ENCODE measurements at regions not wholly inside any gene's neighbourhood (a gene's known extent, or its start where the extent isn't known, plus 50 kb on each side); places are given as distances from the start of the nearest gene placed in this dataset.

DNA sequence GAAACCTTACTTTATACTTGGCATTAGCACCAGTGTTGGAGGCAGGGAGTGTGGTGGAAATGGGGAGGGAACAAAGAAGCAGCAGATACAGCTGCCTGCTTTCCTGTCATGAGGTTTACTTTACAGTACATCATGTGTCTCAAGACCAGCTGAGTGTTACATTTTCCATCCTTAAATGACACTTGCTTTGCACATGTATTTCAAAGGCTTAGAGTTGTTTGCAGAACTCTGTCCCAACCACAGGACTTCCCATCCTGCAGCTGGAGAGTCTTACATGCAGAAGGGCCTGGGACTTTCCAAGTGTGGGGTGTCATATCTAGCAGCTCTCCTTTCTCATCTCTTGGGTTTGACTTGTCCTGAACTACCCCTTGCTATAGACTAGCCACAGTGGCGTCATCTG lies 395.9 kb downstream of the DHX35 start:
- H3K9me3 ChIP-seq (ENCODE audit: control insufficient read depth, insufficient read depth, low read length), result no peaks in the 10 kb centered on the region
- CTCF ChIA-PET, result no interaction called here
- DNase-seq (ENCODE audit: low read depth, low spot score), result no peak
- TF ChIP-seq, protein P1, sequence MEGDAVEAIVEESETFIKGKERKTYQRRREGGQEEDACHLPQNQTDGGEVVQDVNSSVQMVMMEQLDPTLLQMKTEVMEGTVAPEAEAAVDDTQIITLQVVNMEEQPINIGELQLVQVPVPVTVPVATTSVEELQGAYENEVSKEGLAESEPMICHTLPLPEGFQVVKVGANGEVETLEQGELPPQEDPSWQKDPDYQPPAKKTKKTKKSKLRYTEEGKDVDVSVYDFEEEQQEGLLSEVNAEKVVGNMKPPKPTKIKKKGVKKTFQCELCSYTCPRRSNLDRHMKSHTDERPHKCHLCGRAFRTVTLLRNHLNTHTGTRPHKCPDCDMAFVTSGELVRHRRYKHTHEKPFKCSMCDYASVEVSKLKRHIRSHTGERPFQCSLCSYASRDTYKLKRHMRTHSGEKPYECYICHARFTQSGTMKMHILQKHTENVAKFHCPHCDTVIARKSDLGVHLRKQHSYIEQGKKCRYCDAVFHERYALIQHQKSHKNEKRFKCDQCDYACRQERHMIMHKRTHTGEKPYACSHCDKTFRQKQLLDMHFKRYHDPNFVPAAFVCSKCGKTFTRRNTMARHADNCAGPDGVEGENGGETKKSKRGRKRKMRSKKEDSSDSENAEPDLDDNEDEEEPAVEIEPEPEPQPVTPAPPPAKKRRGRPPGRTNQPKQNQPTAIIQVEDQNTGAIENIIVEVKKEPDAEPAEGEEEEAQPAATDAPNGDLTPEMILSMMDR (IDR thresholded peaks at IDR 0.05; ENCODE audit: low read depth, low read length), result no peak
- POLR2A ChIA-PET, result no interaction called here
- H3K4me3 ChIP-seq (ENCODE audit: low read depth, low read length), result no peak overlapping the region
- no peak overlapping the region for H3K27ac ChIP-seq (ENCODE audit: low read depth, low read length)
- no peaks in the 10 kb centered on the region for H3K27me3 ChIP-seq (ENCODE audit: control insufficient read depth, insufficient read depth, low read length)

- TF ChIP-seq, protein P1 (IDR thresholded peaks at IDR 0.05; ENCODE audit: low read depth, low read length), result no peak
- no peak for DNase-seq (ENCODE audit: low read depth, low spot score)
- Histone ChIP-seq H3K4me3 (ENCODE audit: low read depth, low read length) (no peak overlapping the region), H3K9me3 (ENCODE audit: control insufficient read depth, insufficient read depth, low read length) (no peaks in the 10 kb centered on the region), H3K27me3 (ENCODE audit: control insufficient read depth, insufficient read depth, low read length) (no peaks in the 10 kb centered on the region), H3K27ac (ENCODE audit: low read depth, low read length) (no peak overlapping the region)
- ChIA-PET POLR2A (no interaction called here), CTCF (no interaction called here)
Observed at GRCh38 chr20:39356908-39357307, 394.8 kb downstream of the DHX35 start.

- Histone ChIP-seq H3K9me3 (ENCODE audit: control insufficient read depth, insufficient read depth, low read length) (peaks cover 7% of the 10 kb centered on the region), H3K27ac (ENCODE audit: low read depth, low read length) (no peak overlapping the region), H3K27me3 (ENCODE audit: control insufficient read depth, insufficient read depth, low read length) (no peaks in the 10 kb centered on the region), H3K4me3 (ENCODE audit: low read depth, low read length) (no peak overlapping the region)
- TF ChIP-seq, protein P1 (IDR thresholded peaks at IDR 0.05; ENCODE audit: low read depth, low read length), result no peak
- ChIA-PET POLR2A (no interaction called here), CTCF (no interaction called here)
- no peak for DNase-seq (ENCODE audit: low read depth, low spot score)
Observed at GRCh38 chr20:39349240-39349639, 387.1 kb downstream of the DHX35 start.

DNA sequence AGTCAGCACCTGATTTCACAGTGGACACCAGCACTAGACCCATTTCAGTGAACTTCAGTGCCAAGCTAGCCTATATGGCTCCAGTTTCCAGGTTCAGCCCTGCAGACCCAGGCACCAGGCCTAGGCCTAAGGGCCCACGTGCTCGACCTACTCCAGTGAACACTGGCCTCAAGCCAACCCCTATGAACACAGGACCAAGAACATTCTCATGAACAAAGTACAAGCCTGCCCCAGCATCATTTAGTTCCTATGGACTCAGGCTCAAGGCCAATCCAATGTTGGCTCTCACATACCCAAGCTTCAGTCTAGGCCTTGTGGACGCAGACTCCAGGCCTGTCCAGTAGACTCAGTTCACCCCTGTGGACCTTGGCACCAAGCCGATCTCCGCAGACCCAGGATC lies 385.5 kb downstream of the DHX35 start:
- no peak overlapping the region for H3K27ac ChIP-seq (ENCODE audit: low read depth, low read length)
- POLR2A ChIA-PET, result no interaction called here

GRCh38 chr20:39342463-39342862 lies 380.3 kb downstream of the DHX35 start:
- TF ChIP-seq, protein P1 (IDR thresholded peaks at IDR 0.05; ENCODE audit: low read depth, low read length), result no peak
- peaks cover under 1% of the 10 kb centered on the region; the same call in 1 of the 2 replicates for H3K9me3 ChIP-seq (ENCODE audit: control insufficient read depth, insufficient read depth, low read length)
- ChIA-PET CTCF (no interaction called here), POLR2A (no interaction called here)
- H3K4me3 ChIP-seq (ENCODE audit: low read depth, low read length), result no peak overlapping the region
- H3K27ac ChIP-seq (ENCODE audit: low read depth, low read length), result no peak overlapping the region
- H3K27me3 ChIP-seq (ENCODE audit: control insufficient read depth, insufficient read depth, low read length), result no peaks in the 10 kb centered on the region
- no peak for DNase-seq (ENCODE audit: low read depth, low spot score)

More for the DNA sequence above, 385.5 kb downstream of the DHX35 start:
- DNase-seq (ENCODE audit: low read depth, low spot score), result no peak
- no peaks in the 10 kb centered on the region for H3K27me3 ChIP-seq (ENCODE audit: control insufficient read depth, insufficient read depth, low read length)
- H3K4me3 ChIP-seq (ENCODE audit: low read depth, low read length), result no peak overlapping the region
- TF ChIP-seq, protein P1 (IDR thresholded peaks at IDR 0.05; ENCODE audit: low read depth, low read length), result no peak
- CTCF ChIA-PET, result no interaction called here
- H3K9me3 ChIP-seq (ENCODE audit: control insufficient read depth, insufficient read depth, low read length), result peaks cover 7% of the 10 kb centered on the region

All from AG04450 (cell line).